AG09319 (cell line): ENCODE measurements at regions not wholly inside any gene's neighbourhood (a gene's known extent, or its start where the extent isn't known, plus 50 kb on each side); places are given as distances from the start of the nearest gene placed in this dataset.
"Not testable (repeated sequence)": the region's sequence is repeated elsewhere in the genome, so short reads cannot be mapped to it uniquely, and the experiment has no call there.

Experiments used
- DNase-seq: peaks from one replicate; pipeline ENCODE4 v3.0.0-alpha.2; 2010; ENCODE audit warnings: low read depth; ENCODE audit errors: extremely low read depth
- CTCF ChIP-seq: IDR thresholded peaks from 2 replicates; pipeline ENCODE4 v1.5.1; 2011; ENCODE audit warnings: low read depth, mild to moderate bottlenecking, inconsistent platforms, low read length, moderate library complexity

DNA sequence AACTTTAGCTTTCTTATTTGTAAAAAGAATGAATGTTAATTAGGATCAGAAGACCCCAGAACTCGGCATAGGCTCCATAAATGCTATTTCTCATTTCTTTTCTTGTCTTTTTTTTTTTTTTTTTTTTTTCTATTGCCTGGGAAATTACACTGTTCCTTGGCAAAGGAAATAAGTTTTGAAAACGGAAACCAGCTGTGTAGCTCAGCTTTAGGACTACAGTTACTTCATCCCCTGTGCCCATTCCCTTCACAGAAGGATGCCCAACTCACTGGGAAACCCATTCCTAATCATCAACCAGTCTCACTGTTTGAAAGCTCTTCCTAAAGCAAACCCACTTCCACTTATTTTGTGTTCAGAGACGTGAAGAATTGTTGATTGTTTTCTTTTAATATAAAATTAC lies 254.0 kb upstream of the IL12A start:
- no peak for DNase-seq
- no peak for TF ChIP-seq CTCF

GRCh38 chr3:159739166-159739565 lies 249.5 kb upstream of the IL12A start:
- no peak for DNase-seq
- no peak for TF ChIP-seq CTCF

DNA sequence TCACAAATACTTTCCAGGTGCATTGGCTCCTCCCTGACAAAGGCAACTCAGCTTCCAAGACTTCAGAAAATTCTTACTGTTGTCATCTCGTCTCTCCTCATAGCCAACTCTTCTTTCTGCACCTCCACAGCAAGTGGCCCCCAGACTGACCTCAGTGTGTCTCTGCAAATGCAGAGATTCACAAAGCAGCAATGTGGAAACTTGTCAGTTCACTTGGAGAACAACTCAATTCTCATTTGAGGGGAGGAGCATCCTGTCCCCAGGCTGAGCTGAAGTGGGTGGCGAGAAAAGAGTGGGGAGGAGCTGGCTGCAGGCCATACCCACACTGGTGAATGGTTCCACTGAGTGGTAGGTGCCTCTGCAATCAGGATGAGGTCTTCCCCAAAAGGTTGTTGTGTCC lies 248.7 kb upstream of the IL12A start:
- no peak for DNase-seq
- no peak for TF ChIP-seq CTCF

- TF ChIP-seq CTCF: no peak
- DNase-seq: no peak
These were observed 247.4 kb upstream of the IL12A start for GRCh38 chr3:159741281-159741680.

DNA sequence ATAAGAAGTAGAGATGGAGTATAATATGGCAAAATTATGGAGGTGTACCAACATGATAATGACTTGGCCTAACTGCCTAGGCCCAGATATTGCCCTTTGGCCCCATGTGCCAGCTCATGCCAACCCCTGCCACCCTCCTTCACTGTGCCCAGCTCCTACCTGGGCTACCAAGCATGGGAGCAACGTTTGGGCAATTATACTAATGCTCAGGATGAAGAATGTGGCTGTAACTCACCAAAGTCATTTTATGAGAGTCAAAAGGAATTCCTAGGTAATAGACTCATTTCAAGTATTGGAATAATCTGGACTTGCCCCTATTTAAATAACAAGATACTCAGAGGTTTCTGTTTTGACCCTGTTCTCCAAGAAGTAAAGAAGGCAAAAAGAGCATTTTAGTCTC lies 240.2 kb upstream of the IL12A start:
- no peak for DNase-seq

GRCh38 chr3:159749406-159749805 lies 239.2 kb upstream of the IL12A start:
- DNase-seq: no peak
- TF ChIP-seq CTCF: no peak

More for the DNA sequence above, 240.2 kb upstream of the IL12A start:
- TF ChIP-seq CTCF: no peak

- no peak for TF ChIP-seq CTCF
- no peak for DNase-seq
These were observed 237.5 kb upstream of the IL12A start for GRCh38 chr3:159751146-159751545.

- no peak for DNase-seq
- TF ChIP-seq CTCF: no peak
These were observed 236.9 kb upstream of the IL12A start for GRCh38 chr3:159751752-159752151.

GRCh38 chr3:159756279-159757207 lies 232.1 kb upstream of the IL12A start:
- not testable (repeated sequence) for DNase-seq
